GM12872 (cell line): ENCODE measurements at regions not wholly inside any gene's neighbourhood (a gene's known extent, or its start where the extent isn't known, plus 50 kb on each side); places are given as distances from the start of the nearest gene placed in this dataset.

Source experiments
- CTCF ChIP-seq: IDR thresholded peaks from 3 replicates; pipeline ENCODE4 v1.5.1; 2011; ENCODE audit warnings: low read depth, mild to moderate bottlenecking, low read length, moderate library complexity; ENCODE audit not compliant: insufficient read depth

DNA sequence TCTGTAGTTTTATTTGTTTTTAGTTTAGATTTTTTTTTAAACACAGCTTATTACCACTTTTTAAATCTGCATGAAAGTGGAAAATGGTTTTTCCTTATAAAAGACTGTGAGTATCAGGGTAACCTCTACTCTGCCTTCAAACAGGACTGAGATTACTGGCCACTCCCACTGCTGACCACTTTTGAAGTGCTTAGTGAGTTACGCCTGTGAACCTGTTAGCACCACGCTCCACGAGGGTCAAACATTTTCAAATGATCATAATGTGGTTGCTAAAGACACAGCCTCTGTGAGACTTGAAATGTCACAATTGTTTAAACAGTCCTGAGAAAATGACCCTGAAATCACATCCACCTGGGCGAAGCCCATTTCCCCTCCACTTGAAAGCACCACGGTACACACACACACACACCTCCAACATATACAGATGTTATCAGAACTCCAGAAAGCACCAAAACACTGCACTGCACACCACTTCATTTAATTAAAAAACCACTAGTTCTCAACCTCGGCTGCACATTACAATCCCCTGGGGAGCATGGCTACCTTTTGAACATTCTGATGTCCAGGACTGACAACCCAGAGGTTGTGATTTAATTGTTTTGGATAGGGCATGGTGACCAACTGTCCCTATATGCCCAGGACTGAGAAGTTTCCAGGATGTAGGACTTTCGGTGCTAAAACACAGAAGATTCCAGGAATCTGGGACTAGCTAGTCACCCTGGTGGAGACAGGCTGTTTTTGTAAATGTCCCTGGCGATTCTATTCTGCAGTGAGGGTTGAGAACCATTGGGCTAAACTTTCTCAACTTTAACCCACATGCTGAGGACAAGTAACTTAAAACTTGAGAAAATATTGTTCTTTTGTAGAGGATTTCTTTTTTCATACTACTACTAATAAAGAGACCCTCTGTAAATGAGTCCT, 176.4 kb upstream of the MYLIP start:
- TF ChIP-seq CTCF, result no peak; the same call in 2 of the 3 replicates

GRCh38 chr6:15950962-15951569, 177.8 kb upstream of the MYLIP start:
- no peak for TF ChIP-seq CTCF

- TF ChIP-seq CTCF, result no peak
Measured at GRCh38 chr6:15949982-15950381, 178.9 kb upstream of the MYLIP start.

DNA sequence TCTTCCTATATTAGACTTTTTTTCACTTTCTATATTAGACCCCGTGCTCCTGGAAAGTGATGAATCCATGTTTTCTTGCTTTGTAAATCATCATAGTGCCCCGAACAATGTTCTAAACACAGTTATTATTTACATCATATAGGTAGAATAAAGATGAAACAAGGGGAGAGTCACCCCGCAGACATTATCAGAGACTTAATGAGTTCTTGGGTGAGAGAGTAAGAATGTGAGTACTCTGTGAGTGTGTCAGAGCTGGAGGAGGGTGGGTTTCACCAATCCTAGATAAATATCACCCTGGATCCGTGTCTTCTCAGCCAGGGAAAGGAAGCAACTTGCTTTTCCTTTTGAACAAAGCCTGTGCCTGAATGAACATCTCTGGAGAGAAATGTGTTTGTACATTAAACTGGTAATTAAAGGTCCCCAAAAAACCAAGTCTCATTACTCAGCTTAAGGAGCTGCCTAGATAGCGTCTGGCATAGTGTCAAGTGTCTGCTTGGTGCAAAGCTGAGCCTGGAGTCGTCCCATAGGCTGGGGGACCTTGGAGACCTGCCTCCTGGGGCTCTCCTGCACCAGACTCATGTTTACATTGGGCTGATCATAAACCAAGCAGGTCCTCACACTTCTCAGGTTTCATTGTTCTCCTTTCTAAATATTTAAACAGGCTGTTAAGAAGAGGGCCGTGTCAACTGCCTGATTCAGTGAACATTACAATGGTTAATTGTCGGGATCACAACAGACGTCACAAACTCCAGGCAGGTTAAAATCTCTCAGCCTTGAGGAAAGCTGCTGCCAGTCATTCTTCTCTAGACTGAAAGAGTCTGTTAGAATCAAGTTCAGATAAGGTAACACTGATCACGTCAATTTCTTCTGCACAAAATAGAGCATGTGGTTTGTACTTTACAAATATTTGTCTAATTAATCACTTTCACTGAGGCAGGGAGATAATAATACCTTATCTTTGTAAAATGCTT, 179.7 kb upstream of the MYLIP start:
- TF ChIP-seq CTCF, result no peak

DNA sequence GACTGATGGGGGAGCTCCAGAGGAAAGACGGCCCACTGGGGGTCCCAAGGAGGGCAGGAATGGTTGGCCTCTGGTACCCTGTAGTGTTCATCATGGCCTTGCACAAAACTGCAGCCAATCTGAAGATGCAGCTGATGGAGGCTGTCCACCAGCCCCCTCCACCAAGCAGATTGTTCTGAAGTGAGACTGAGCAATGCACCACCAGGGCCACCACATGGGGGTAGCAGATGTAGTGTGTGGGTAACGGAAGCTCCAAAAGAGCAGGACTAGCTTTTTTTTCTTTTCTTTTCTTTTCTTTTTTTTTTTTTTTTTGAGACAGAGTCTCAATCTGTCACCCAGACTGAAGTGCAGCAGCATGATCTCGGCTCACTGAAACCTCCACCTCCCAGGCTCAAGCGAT, 181.0 kb upstream of the MYLIP start:
- no peak for TF ChIP-seq CTCF

- no peak for TF ChIP-seq CTCF
Measured at GRCh38 chr6:15947436-15947835, 181.4 kb upstream of the MYLIP start.
